ENCODE measurements at regions not wholly inside any gene's neighbourhood (a gene's known extent, or its start where the extent isn't known, plus 50 kb on each side); places are given as distances from the start of the nearest gene placed in this dataset.

DNA sequence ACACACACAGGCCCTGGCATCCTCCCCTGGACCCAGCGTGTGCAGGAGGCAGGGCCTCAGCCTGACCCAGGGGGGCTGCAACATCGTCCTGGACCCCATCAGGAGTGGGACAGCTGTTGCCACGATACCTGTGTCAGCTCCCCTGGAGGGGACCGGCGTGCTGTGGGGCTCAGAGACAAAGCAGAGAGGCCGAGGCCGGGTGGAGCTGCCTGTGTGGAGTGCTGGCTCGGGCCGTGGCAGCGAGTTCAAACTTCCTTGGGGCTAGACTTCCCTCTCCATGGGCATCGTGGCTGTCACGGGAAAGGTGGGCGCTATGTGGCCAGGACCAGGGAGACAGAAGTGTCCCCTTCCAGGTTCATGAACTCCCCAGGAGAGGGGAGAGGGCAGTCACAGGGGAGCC is 155.0 kb upstream of the SFSWAP start:
- TF ChIP-seq, protein P1, sequence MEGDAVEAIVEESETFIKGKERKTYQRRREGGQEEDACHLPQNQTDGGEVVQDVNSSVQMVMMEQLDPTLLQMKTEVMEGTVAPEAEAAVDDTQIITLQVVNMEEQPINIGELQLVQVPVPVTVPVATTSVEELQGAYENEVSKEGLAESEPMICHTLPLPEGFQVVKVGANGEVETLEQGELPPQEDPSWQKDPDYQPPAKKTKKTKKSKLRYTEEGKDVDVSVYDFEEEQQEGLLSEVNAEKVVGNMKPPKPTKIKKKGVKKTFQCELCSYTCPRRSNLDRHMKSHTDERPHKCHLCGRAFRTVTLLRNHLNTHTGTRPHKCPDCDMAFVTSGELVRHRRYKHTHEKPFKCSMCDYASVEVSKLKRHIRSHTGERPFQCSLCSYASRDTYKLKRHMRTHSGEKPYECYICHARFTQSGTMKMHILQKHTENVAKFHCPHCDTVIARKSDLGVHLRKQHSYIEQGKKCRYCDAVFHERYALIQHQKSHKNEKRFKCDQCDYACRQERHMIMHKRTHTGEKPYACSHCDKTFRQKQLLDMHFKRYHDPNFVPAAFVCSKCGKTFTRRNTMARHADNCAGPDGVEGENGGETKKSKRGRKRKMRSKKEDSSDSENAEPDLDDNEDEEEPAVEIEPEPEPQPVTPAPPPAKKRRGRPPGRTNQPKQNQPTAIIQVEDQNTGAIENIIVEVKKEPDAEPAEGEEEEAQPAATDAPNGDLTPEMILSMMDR (IDR thresholded peaks at IDR 0.05), result no peak
- TF ChIP-seq POLR2A (IDR thresholded peaks at IDR 0.05) (no peak), EP300 (IDR thresholded peaks at IDR 0.05) (no peak)

Data from suprapubic skin (tissue), 3 donors.